ENCODE measurements at regions not wholly inside any gene's neighbourhood (a gene's known extent, or its start where the extent isn't known, plus 50 kb on each side); places are given as distances from the start of the nearest gene placed in this dataset.

DNA sequence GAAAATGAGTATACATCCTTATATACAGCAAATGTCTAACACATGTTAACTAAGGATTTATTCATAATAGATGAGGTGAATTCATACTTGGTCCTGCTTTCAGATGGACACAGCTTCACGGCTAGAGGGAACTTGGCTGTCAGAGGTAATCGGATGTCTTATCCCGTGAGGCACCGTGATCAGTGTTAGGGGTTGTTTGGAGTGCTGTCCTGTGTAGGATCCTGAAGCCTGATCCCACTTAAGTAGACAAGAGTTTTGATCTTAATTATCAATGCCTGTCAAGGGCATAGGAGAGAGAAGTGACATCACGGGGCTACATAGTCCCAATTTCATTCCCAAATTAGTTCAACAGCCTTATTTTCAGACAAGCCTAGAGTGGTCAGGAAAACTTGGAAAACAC, 204.6 kb downstream of the RNF144A start:
- Histone ChIP-seq H3K27ac (no peak overlapping the region), H3K36me3 (no peaks in the 10 kb centered on the region), H3K9me3 (no peaks in the 10 kb centered on the region), H3K4me3 (no peak overlapping the region), H3K4me1 (no peaks in the 10 kb centered on the region), H3K27me3 (no peaks in the 10 kb centered on the region)
- TF ChIP-seq POLR2A (IDR thresholded peaks at IDR 0.05), result no peak
- TF ChIP-seq, protein P1, sequence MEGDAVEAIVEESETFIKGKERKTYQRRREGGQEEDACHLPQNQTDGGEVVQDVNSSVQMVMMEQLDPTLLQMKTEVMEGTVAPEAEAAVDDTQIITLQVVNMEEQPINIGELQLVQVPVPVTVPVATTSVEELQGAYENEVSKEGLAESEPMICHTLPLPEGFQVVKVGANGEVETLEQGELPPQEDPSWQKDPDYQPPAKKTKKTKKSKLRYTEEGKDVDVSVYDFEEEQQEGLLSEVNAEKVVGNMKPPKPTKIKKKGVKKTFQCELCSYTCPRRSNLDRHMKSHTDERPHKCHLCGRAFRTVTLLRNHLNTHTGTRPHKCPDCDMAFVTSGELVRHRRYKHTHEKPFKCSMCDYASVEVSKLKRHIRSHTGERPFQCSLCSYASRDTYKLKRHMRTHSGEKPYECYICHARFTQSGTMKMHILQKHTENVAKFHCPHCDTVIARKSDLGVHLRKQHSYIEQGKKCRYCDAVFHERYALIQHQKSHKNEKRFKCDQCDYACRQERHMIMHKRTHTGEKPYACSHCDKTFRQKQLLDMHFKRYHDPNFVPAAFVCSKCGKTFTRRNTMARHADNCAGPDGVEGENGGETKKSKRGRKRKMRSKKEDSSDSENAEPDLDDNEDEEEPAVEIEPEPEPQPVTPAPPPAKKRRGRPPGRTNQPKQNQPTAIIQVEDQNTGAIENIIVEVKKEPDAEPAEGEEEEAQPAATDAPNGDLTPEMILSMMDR (IDR thresholded peaks at IDR 0.05), result no peak
- intact Hi-C loops (cut with DNase I; ENCODE audit: low total_unique reads), result no loop called here
- no peak for DNase-seq

DNA sequence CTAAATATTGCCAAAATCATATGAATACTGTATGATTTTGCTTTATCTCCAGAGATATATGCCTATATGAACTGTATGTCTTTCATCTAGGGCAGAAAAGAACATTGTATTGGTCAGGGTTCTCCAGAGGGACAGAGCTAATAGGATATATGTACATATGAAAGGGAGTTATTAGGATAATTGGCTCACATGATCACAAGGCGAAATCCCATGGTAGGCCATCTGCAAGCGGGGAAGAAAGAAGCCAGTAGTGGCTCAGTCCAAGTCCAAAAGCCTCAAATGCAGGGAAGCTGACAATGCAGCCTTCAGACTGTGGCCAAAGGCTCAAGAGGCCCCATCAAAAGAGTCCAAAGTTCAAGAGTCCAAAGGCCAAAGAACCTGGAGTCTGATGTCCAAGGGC, 209.9 kb downstream of the RNF144A start:
- DNase-seq, result no peak
- H3K4me3 ChIP-seq, result no peak overlapping the region
- no peak for TF ChIP-seq POLR2A (IDR thresholded peaks at IDR 0.05)
- TF ChIP-seq, protein P1 (IDR thresholded peaks at IDR 0.05), result no peak
- no peaks in the 10 kb centered on the region for H3K4me1 ChIP-seq
- intact Hi-C loops (cut with DNase I; ENCODE audit: low total_unique reads), result no loop called here
- no peaks in the 10 kb centered on the region for H3K36me3 ChIP-seq
- no peaks in the 10 kb centered on the region for H3K9me3 ChIP-seq
- H3K27me3 ChIP-seq, result no peaks in the 10 kb centered on the region
- H3K27ac ChIP-seq, result no peak overlapping the region

DNA sequence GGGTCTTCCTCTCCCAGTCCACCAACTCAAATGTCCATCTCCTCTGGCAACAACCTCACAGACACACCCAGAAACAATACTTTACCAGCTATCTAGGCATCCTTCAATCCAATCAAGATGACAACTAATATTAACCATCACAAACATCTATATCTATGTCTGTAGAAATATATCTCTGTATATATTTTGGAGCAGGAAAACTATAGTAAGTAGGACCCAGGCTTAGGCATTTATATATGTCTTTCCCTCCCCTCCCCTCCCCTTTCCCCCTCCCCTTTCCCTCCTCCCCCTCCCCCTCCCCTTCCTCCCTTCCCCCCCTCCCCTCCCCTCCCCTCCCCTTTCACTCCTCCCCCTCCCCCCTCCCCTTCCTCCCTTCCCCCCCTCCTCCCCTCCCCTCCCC, 210.5 kb downstream of the RNF144A start:
- no peaks in the 10 kb centered on the region for H3K9me3 ChIP-seq
- H3K27me3 ChIP-seq, result no peaks in the 10 kb centered on the region
- H3K4me1 ChIP-seq, result no peaks in the 10 kb centered on the region
- intact Hi-C loops (cut with DNase I; ENCODE audit: low total_unique reads), result no loop called here
- H3K4me3 ChIP-seq, result no peak overlapping the region
- H3K27ac ChIP-seq, result no peak overlapping the region
- DNase-seq, result no peak
- H3K36me3 ChIP-seq, result no peaks in the 10 kb centered on the region
- TF ChIP-seq, protein P1 (IDR thresholded peaks at IDR 0.05), result no peak
- TF ChIP-seq POLR2A (IDR thresholded peaks at IDR 0.05), result no peak

DNA sequence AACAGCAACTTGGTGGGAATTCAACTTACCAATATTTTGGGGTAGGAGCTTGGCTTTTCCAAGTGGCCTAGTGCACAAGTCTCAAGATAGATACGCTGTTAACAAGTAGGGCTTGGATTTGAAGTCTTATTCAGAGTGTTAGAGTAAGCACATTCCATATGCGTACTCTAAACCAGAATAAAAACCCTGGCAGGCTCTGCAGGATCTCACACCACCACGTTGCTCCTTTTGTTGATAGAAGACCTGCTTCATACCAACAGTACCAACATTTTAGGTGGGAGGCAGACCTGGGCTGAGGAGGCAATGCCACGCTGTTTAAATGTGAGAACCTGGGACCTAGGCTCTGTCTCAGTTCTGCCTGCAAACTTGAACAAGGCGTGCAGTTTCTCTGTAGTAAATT, 214.0 kb downstream of the RNF144A start:
- no peak for DNase-seq
- H3K27me3 ChIP-seq, result no peaks in the 10 kb centered on the region
- no peaks in the 10 kb centered on the region for H3K4me1 ChIP-seq
- no peak overlapping the region for H3K4me3 ChIP-seq
- H3K9me3 ChIP-seq, result no peaks in the 10 kb centered on the region
- intact Hi-C loops (cut with DNase I; ENCODE audit: low total_unique reads), result no loop called here
- H3K36me3 ChIP-seq, result no peaks in the 10 kb centered on the region
- TF ChIP-seq POLR2A (IDR thresholded peaks at IDR 0.05), result no peak
- TF ChIP-seq, protein P1 (IDR thresholded peaks at IDR 0.05), result no peak
- no peak overlapping the region for H3K27ac ChIP-seq

DNA sequence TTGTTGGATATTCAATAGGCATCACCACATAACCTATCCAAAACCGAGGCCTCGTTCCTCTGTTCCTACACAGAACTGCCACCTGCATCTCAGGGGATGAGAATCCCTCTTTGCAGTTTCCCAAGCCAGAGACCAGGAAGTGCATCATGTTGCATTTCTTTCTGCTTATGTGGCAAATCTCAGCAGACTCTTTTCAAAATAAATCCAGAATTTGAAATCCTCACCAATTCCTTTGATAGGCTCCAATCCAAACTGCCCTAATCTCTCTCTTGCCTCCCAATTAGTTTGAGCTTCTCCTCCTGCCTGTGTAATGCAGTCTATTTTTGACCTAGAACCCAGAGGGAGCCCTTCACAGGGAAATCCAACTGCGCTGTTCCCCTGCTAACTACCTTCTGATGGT, 215.5 kb downstream of the RNF144A start:
- Histone ChIP-seq H3K4me3 (no peak overlapping the region), H3K36me3 (no peaks in the 10 kb centered on the region), H3K27ac (no peak overlapping the region), H3K4me1 (no peaks in the 10 kb centered on the region), H3K9me3 (no peaks in the 10 kb centered on the region), H3K27me3 (no peaks in the 10 kb centered on the region)
- TF ChIP-seq POLR2A (IDR thresholded peaks at IDR 0.05), result no peak
- TF ChIP-seq, protein P1 (IDR thresholded peaks at IDR 0.05), result no peak
- DNase-seq, result no peak
- intact Hi-C loops (cut with DNase I; ENCODE audit: low total_unique reads), result no loop called here
